ENCODE measurements at regions not wholly inside any gene's neighbourhood (a gene's known extent, or its start where the extent isn't known, plus 50 kb on each side); places are given as distances from the start of the nearest gene placed in this dataset.

GRCh38 chr15:31577108-31577507, 250.5 kb downstream of the KLF13 start:
- no peak for DNase-seq
- Histone ChIP-seq H3K27me3 (no peaks in the 10 kb centered on the region), H3K36me3 (no peaks in the 10 kb centered on the region), H3K4me1 (no peaks in the 10 kb centered on the region), H3K9me3 (peaks cover 0 to 13% (median 7%) of the 10 kb centered on the region in 3 donors), H3K4me3 (no peak overlapping the region), H3K27ac (no peak overlapping the region)
- no peak for TF ChIP-seq CTCF (IDR thresholded peaks at IDR 0.05)
- intact Hi-C loops (cut with DNase I; ENCODE audit: low total_unique reads): no loop called here

GRCh38 chr15:31579282-31579681, 252.6 kb downstream of the KLF13 start:
- Histone ChIP-seq H3K4me3 (no peak overlapping the region), H3K9me3 (peaks cover 0 to 18% (median 14%) of the 10 kb centered on the region in 3 donors), H3K4me1 (no peaks in the 10 kb centered on the region), H3K27me3 (no peaks in the 10 kb centered on the region), H3K36me3 (no peaks in the 10 kb centered on the region), H3K27ac (no peak overlapping the region)
- no peak for TF ChIP-seq CTCF (IDR thresholded peaks at IDR 0.05)
- intact Hi-C loops (cut with DNase I; ENCODE audit: low total_unique reads): no loop called here
- DNase-seq: no peak

- Histone ChIP-seq H3K4me3 (no peak overlapping the region), H3K27ac (no peak overlapping the region), H3K36me3 (no peaks in the 10 kb centered on the region), H3K9me3 (peaks cover 0 to 18% (median 14%) of the 10 kb centered on the region in 3 donors), H3K27me3 (no peaks in the 10 kb centered on the region), H3K4me1 (no peaks in the 10 kb centered on the region)
- intact Hi-C loops (cut with DNase I; ENCODE audit: low total_unique reads): loop anchor here (2.0 kb wide), 1 partner anchor 51 kb away; no protein-coding TSS in a partner anchor
- TF ChIP-seq CTCF (IDR thresholded peaks at IDR 0.05): no peak
- no peak for DNase-seq
These were observed 253.3 kb downstream of the KLF13 start for GRCh38 chr15:31579976-31580375.

GRCh38 chr15:31584195-31584594, 257.6 kb downstream of the KLF13 start:
- H3K27me3 ChIP-seq: no peaks in the 10 kb centered on the region
- intact Hi-C loops (cut with DNase I; ENCODE audit: low total_unique reads): no loop called here
- no peaks in the 10 kb centered on the region for H3K4me1 ChIP-seq
- H3K27ac ChIP-seq: no peak overlapping the region
- no peak for TF ChIP-seq CTCF (IDR thresholded peaks at IDR 0.05)
- no peak for DNase-seq
- peaks cover 0 to 24% (median 14%) of the 10 kb centered on the region in 3 donors for H3K9me3 ChIP-seq
- no peak overlapping the region for H3K4me3 ChIP-seq
- no peaks in the 10 kb centered on the region for H3K36me3 ChIP-seq

GRCh38 chr15:31585240-31585639, 258.6 kb downstream of the KLF13 start:
- Histone ChIP-seq H3K27me3 (no peaks in the 10 kb centered on the region), H3K4me3 (no peak overlapping the region), H3K27ac (no peak overlapping the region), H3K36me3 (no peaks in the 10 kb centered on the region), H3K4me1 (no peaks in the 10 kb centered on the region), H3K9me3 (peaks cover 0 to 24% (median 14%) of the 10 kb centered on the region in 3 donors)
- intact Hi-C loops (cut with DNase I; ENCODE audit: low total_unique reads): no loop called here
- no peak for DNase-seq
- TF ChIP-seq CTCF (IDR thresholded peaks at IDR 0.05): no peak

GRCh38 chr15:31586841-31587240, 260.2 kb downstream of the KLF13 start:
- H3K4me1 ChIP-seq: no peaks in the 10 kb centered on the region
- no peaks in the 10 kb centered on the region for H3K27me3 ChIP-seq
- no peak for DNase-seq
- H3K27ac ChIP-seq: no peak overlapping the region
- intact Hi-C loops (cut with DNase I; ENCODE audit: low total_unique reads): no loop called here
- peaks cover 0 to 13% (median 9%) of the 10 kb centered on the region in 3 donors for H3K9me3 ChIP-seq
- H3K4me3 ChIP-seq: no peak overlapping the region
- H3K36me3 ChIP-seq: no peaks in the 10 kb centered on the region
- TF ChIP-seq CTCF (IDR thresholded peaks at IDR 0.05): no peak

Measured in tibial artery (tissue), 4 donors.